Heart right ventricle (tissue), 16 donors: ENCODE measurements at regions not wholly inside any gene's neighbourhood (a gene's known extent, or its start where the extent isn't known, plus 50 kb on each side); places are given as distances from the start of the nearest gene placed in this dataset.

Experiments used
- ATAC-seq, 8 donors: fragments of 200-7000 bp; cut with Tn5 transposase; one replicate each; pipeline ENCODE4 v1.9.1; 2020; ENCODE audit warnings: mild to moderate bottlenecking in 8 of 8, moderate library complexity in 8 of 8, moderate number of reproducible peaks in 1 of 8
- DNase-seq, 2 donors: peaks; one replicate each; pipeline ENCODE4 v3.0.0-alpha.2; 2020
- H3K27ac ChIP-seq, 10 donors: fragments of 200-600 bp; sonication (generic) in 2 of 10; one replicate each; pipeline versions ENCODE4 v1.5.0 to v1.8.0; 2020 to 2022; ENCODE audit warnings: mild to moderate bottlenecking in 3 of 10
- H3K27me3 ChIP-seq, 7 donors: fragments of 200-600 bp; one replicate each; pipeline ENCODE4 v1.8.0; 2021 to 2022; ENCODE audit warnings: mild to moderate bottlenecking in 2 of 7
- H3K36me3 ChIP-seq, 9 donors: fragments of 200-600 bp; sonication (generic) in 1 of 9; one replicate each; pipeline versions ENCODE4 v1.5.0 to v1.8.0; 2020 to 2022; ENCODE audit warnings: mild to moderate bottlenecking in 2 of 9
- H3K4me1 ChIP-seq, 9 donors: fragments of 200-600 bp; sonication (generic) in 1 of 9; one replicate each; pipeline versions ENCODE4 v1.5.0 to v1.8.0; 2020 to 2022; ENCODE audit warnings: mild to moderate bottlenecking in 4 of 9
- H3K4me3 ChIP-seq, 10 donors: fragments of 200-600 bp; sonication (generic) in 2 of 10; one replicate each; pipeline versions ENCODE4 v1.5.0 to v1.8.0; 2020 to 2022; ENCODE audit warnings: mild to moderate bottlenecking in 7 of 10, moderate library complexity in 2 of 10
- H3K9me3 ChIP-seq, 11 donors: fragments of 200-600 bp in 10 of 11; sonication (generic) in 2 of 11; one replicate each; pipeline versions ENCODE4 v1.5.0 to v1.8.0; 2013 to 2022; ENCODE audit warnings: mild to moderate bottlenecking in 2 of 11, control low read depth in 1 of 11, moderate library complexity in 1 of 11
- CTCF ChIP-seq, 9 donors: fragments of 200-600 bp; sonication (generic) in 2 of 9; IDR thresholded peaks; one replicate each; pipeline versions ENCODE4 v1.5.0 to v1.8.0; 2021 to 2022; ENCODE audit warnings: antibody characterized with exemption in 9 of 9, mild to moderate bottlenecking in 5 of 9, moderate library complexity in 1 of 9
- WGBS, 2 donors: extraction: QIAGEN DNeasy Blood & Tissue Kit; methylation state at CpG; one replicate each; pipeline ENCODE4 v1.1.7; 2013; ENCODE audit warnings: inconsistent platforms in 1 of 2; 5-methylcytosine and 5-hydroxymethylcytosine counted together
- intact Hi-C, 10 donors: fragments of 100-400 bp; cut with DNase I; formaldehyde crosslinking; loops; one replicate each; pipeline versions ENCODE4 v1.11.1 to v1.14.2; 2022
- donor health status: Arrhythmogenic right ventricular cardiomyopathy.
- donor health status: ischemic (EF 13 %, LVEDD 7.1; RV severe dilation, severe dysfunction).
- donor health status: healthy with polysubstance abuse.
- donor health status: DM: no; HTN: yes; CAD: no.
- donor health status: DM: no; HTN: no; CAD: no.
- donor health status: ischemic (EF 25% LVEDD 6.9; RV normal size, moderate dysfunction).
- donor health status: ischemic (EF 25% LVEDD 5.7; RV mildly dilated, moderate dysfunction).
- donor health status: healthy.
- donor health status: DM: yes; HTN: yes; CAD: no.
- donor health status: Ischemic cardiomyopathy.
- donor health status: ischemic (EF 35%, LVEDD 5.7; RV mildly dilated, moderate dysfunction).
- donor health status: nonischemic (EF 11% LVEDD 7.7; RV severe dilation, severe dysfunction).
- donor health status: DM: yes; HTN: yes; CAD: no.
- donor health status: PGD.
- donor health status: ischemic (EF 29% LVEDD 5.4; RV normal size, mild dysfunction).
- donor health status: nonischemic (EF 23%, LVEDD 6.1; RV moderate dilation, normal function).

DNA sequence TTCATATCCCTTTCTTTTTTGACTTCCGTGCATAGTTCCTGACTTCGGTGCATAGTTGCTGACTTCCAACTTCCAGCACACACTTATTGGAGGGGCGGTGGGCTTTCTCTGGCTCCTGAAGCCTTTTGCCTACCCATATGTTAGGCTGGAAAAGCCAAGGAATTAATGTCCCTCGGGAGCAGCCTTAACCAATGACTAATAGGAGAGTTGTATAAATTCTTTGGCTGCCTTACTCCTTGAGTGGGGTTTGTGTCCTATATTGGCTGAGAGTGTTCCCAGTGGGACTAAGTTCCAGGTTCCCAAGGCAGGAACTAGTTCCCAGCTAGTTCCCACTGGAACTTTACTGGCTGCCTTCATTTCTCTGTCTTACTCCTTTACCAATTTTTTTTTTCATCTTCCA lies 105.7 kb downstream of the ZNF326 start:
- peaks cover 0 to 13% (median 8%) of the 10 kb centered on the region in 11 donors for H3K9me3 ChIP-seq
- 80 to 88% methylated on average over 4 of the region's 4 CpGs for WGBS, 2 donors
- H3K4me3 ChIP-seq, result no peak overlapping the region
- ATAC-seq, result no peak
- no peaks in the 10 kb centered on the region for H3K36me3 ChIP-seq
- no peaks in the 10 kb centered on the region for H3K4me1 ChIP-seq
- no peak for DNase-seq
- H3K27ac ChIP-seq, result no peak overlapping the region
- no peak for TF ChIP-seq CTCF (IDR thresholded peaks at IDR 0.05)
- intact Hi-C loops, result no loop called here
- peaks cover 0 to 13% (median 3%) of the 10 kb centered on the region in 7 donors for H3K27me3 ChIP-seq

DNA sequence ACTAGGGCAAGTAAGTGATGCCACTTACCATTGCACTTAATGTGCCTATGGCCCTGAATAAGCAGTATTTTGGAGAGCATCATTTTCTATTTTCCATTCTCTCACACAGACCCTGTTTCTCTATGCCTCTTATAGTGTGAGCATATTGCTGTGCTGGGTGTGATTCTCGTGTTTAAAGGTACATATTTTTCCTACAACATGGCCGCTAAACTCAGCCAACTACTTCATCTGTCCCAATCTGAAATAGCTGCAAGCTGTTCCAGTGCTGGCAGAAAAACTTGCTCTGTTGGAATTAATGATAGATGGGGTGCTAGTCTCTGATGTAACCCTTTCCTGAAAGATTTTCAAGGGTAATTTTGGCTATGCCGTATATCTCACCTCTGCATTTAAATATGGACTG lies 97.5 kb downstream of the ZNF326 start:
- 82 to 83% methylated on average over 3 of the region's 3 CpGs for WGBS, 2 donors
- no peaks in the 10 kb centered on the region for H3K4me1 ChIP-seq
- intact Hi-C loops, result no loop called here
- H3K4me3 ChIP-seq, result no peak overlapping the region
- H3K9me3 ChIP-seq, result peaks cover 0 to 22% (median 8%) of the 10 kb centered on the region in 11 donors
- H3K36me3 ChIP-seq, result no peaks in the 10 kb centered on the region
- DNase-seq, result no peak
- TF ChIP-seq CTCF (IDR thresholded peaks at IDR 0.05), result no peak
- no peak for ATAC-seq
- peaks cover 0 to 12% (median 0%) of the 10 kb centered on the region in 7 donors for H3K27me3 ChIP-seq
- no peak overlapping the region for H3K27ac ChIP-seq
